Body of pancreas (tissue), 4 donors: ENCODE measurements at regions not wholly inside any gene's neighbourhood (a gene's known extent, or its start where the extent isn't known, plus 50 kb on each side); places are given as distances from the start of the nearest gene placed in this dataset.

Experiments used
- CTCF ChIP-seq, 7 experiments: fragments of 450-650 bp in 4 of 7; fragments of 200-600 bp in 3 of 7; sonication (generic) in 3 of 7; IDR thresholded peaks; one replicate each; pipeline ENCODE4 v1.5.1; 2016 to 2019; ENCODE audit warnings: antibody characterized with exemption in 7 of 7
- POLR2A ChIP-seq, 3 donors: fragments of 450-650 bp; IDR thresholded peaks; one replicate each; pipeline ENCODE4 v1.6.1; 2016; ENCODE audit warnings: antibody characterized with exemption in 3 of 3, mild to moderate bottlenecking in 2 of 3

GRCh38 chr2:41932241-41933045 lies 115.4 kb upstream of the PKDCC start:
- TF ChIP-seq POLR2A (IDR thresholded peaks at IDR 0.05): no peak
- no peak for TF ChIP-seq CTCF (IDR thresholded peaks at IDR 0.05)
